Stimulated activated effector memory CD8-positive, alpha-beta T cell treated with anti-CD3 and anti-CD28 coated beads, Interleukin-12 subunit alpha, Interleukin-12 subunit beta, amount 100 ng/mL, for 72 hours (primary cell): ENCODE measurements at regions not wholly inside any gene's neighbourhood (a gene's known extent, or its start where the extent isn't known, plus 50 kb on each side); places are given as distances from the start of the nearest gene placed in this dataset.
"Not testable (repeated sequence)": the region's sequence is repeated elsewhere in the genome, so short reads cannot be mapped to it uniquely, and the experiment has no call there.

Source experiments
- ATAC-seq: fragments of 150-1000 bp; cut with Tn5 transposase; 2 replicates; pipeline ENCODE4 v1.10.0; 2021
- DNase-seq, 2 donors: peaks; one replicate each; pipeline ENCODE4 v3.0.0; 2021 to 2022; ENCODE audit warnings: low spot score in 2 of 2
- H3K27ac Mint-ChIP-seq: one replicate; pipeline ENCODE4 v1.8.0; 2022; ENCODE audit warnings: mild to moderate bottlenecking, mixed read lengths
- H3K36me3 Mint-ChIP-seq: one replicate; pipeline ENCODE4 v1.8.0; 2022; ENCODE audit warnings: mild to moderate bottlenecking, mixed read lengths
- H3K4me1 Mint-ChIP-seq: one replicate; pipeline ENCODE4 v1.8.0; 2022; ENCODE audit warnings: mixed read lengths
- H3K4me3 Mint-ChIP-seq: one replicate; pipeline ENCODE4 v1.8.0; 2022; ENCODE audit warnings: mild to moderate bottlenecking, mixed read lengths
- H3K9me3 Mint-ChIP-seq: one replicate; pipeline ENCODE4 v1.8.0; 2022; ENCODE audit warnings: mixed read lengths

DNA sequence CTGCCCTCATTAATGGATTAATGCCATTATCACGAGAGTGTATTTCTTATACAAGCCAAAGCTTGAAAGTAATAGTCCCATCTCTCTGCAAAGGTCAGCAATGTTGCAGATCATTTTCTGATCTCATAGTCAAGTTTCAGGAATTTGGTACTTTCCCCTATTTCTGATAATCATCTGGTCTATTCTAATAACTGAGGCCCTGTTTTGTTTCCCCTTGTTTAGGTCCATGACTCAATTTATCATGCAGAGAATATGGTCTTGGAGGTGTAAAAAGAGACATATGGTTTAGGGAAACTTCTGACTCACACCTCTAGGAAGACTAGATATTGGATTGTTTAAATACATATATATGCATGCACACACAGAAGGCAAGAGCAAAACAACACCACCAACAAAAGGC lies 339.3 kb upstream of the NUDT12 start:
- DNase-seq (no peak), ATAC-seq (no peak)
- H3K27ac Mint-ChIP-seq, result no peak overlapping the region
- no peak overlapping the region for H3K4me3 Mint-ChIP-seq
- H3K4me1 Mint-ChIP-seq, result no peaks in the 10 kb centered on the region
- no peaks in the 10 kb centered on the region for H3K36me3 Mint-ChIP-seq
- peaks cover 11% of the 10 kb centered on the region for H3K9me3 Mint-ChIP-seq

DNA sequence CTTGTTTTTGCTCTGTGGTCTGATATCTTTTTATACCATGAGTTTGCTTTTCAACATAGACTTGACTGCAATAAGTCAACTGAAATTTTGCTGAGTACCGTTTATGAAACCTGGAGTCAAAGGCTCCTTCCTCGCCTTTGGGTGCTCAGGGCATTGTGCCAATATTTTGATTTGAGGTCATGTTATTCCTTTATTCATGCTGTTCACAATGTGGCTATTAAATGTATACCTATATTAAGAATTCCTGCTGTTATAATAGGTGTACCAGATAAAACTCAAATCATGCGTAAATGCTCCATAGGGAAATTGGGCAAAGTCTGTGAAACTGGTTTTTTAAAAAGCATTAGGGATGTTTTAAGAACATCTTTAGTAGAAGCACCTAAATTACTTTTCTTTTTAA lies 334.0 kb upstream of the NUDT12 start:
- H3K9me3 Mint-ChIP-seq, result peaks cover 12% of the 10 kb centered on the region
- no peak overlapping the region for H3K4me3 Mint-ChIP-seq
- no peak overlapping the region for H3K27ac Mint-ChIP-seq
- H3K4me1 Mint-ChIP-seq, result no peaks in the 10 kb centered on the region
- no peaks in the 10 kb centered on the region for H3K36me3 Mint-ChIP-seq
- DNase-seq (no peak), ATAC-seq (no peak)

DNA sequence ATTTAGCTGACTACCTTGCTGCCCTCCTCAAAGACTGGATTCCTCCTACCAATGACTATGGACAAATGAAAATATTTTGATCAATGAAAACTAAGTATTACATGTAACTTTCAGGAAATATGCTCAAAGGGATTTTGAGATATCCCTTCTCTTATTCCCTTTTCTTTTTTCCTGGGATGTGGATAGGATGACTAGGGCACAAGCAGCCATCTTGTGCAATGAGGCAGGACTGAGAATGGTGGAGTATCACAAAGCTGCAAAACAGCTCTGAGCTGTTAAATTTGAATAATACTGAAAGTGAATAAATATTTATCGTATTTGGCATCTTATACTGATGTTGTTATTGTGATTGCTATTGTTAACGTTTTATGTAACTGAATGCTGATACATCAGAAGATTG lies 333.1 kb upstream of the NUDT12 start:
- no peaks in the 10 kb centered on the region for H3K4me1 Mint-ChIP-seq
- H3K9me3 Mint-ChIP-seq, result peaks cover 11% of the 10 kb centered on the region
- H3K4me3 Mint-ChIP-seq, result no peak overlapping the region
- no peak for DNase-seq
- H3K27ac Mint-ChIP-seq, result no peak overlapping the region
- H3K36me3 Mint-ChIP-seq, result no peaks in the 10 kb centered on the region
- ATAC-seq, result no peak

DNA sequence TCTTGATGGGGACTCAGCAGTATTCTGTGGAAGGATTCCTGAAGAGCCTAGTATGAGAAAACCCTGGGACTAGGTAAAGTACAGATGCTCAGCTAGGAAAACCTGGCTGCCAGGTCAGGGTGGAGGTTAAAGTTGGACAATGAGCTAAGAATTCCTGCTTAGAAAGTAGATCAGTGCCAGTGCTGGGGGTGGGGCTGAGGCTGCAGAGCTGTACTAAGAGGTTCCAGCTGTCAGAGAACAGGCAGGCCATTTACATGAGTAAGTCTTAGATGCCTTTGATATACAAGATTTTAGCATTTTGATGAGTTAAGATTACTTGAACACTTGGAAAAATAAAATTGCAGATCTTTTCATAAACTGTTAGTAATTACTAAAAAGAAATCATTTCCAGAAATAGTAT lies 332.3 kb upstream of the NUDT12 start:
- peaks cover 11% of the 10 kb centered on the region for H3K9me3 Mint-ChIP-seq
- no peaks in the 10 kb centered on the region for H3K4me1 Mint-ChIP-seq
- no peaks in the 10 kb centered on the region for H3K36me3 Mint-ChIP-seq
- H3K4me3 Mint-ChIP-seq, result no peak overlapping the region
- no peak overlapping the region for H3K27ac Mint-ChIP-seq
- ATAC-seq (no peak), DNase-seq (no peak)

DNA sequence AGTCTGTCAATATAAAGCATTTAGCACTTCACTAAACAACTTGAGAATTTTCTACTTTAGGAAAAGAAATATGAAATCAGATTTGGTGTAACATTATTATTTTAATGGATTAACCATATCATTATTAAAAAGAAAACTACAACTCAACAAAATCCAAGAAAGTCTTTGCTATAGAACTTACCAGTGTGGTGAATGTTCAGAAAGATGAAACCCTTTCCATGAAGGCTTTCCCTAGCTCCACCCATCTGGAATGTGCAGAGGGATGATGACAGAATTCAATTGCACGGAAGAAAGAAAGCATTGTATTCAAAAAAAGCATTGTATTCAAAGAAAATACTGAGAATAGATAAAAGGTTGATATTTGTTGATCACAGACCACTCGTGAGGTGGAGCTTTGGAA lies 328.6 kb upstream of the NUDT12 start:
- no peak for ATAC-seq
- H3K9me3 Mint-ChIP-seq, result peaks cover 6% of the 10 kb centered on the region
- no peaks in the 10 kb centered on the region for H3K36me3 Mint-ChIP-seq
- H3K4me3 Mint-ChIP-seq, result no peak overlapping the region
- no peak overlapping the region for H3K27ac Mint-ChIP-seq
- no peaks in the 10 kb centered on the region for H3K4me1 Mint-ChIP-seq
- no peak for DNase-seq

DNA sequence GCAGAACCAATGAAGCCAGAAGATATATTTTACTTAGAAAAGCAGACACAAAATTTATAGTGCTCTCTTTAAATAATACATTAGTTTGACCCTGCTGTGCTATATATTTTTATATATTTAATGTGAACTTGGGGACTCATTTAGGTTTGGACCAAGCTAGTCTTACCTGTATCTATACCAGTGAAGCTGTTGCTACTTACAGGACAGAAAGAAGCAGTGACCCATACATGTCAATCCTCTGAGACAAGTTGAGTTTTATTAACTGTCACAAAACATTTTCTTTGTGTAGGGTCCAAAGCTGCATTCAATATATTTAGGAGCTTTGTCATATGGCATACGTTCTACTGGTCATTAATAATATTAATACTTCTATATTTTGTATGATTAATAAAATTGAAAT lies 327.7 kb upstream of the NUDT12 start:
- Mint-ChIP-seq H3K9me3 (peaks cover 6% of the 10 kb centered on the region), H3K27ac (no peak overlapping the region), H3K4me3 (no peak overlapping the region), H3K36me3 (no peaks in the 10 kb centered on the region), H3K4me1 (no peaks in the 10 kb centered on the region)
- DNase-seq (no peak), ATAC-seq (no peak)

DNA sequence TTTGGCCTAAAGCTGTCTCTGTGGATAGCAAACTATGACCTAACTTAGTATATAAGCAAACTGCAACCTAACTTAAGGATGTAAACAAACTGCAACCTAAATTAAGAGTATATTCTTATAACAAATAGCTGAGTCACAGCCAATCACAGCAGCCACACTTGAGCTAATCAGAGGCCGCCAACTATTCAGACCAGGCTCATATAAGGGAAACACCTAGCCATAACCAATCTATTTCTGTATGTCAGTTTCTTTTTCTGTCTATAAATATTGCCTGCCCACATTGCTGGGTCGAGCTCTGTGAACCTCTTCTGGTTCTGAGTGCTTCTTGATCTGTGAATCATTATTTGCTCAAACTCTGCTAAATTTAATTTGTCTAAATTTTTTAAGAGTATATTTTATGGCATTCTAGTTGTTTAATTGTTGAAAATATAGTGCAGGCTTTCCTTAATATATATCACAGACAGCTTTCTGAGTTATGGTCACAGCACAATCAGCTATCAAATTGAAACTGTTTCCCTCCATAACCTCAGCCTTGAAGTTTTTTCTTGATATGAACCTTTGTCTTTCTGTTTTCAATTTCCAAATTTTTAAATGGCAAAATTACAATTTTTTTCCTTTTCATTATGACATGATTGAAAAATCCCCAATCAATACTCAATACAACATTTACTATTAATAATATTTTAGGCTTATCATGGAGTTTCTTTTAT lies 327.1 kb upstream of the NUDT12 start:
- Mint-ChIP-seq H3K9me3 (peaks cover 6% of the 10 kb centered on the region), H3K36me3 (no peaks in the 10 kb centered on the region), H3K4me1 (no peaks in the 10 kb centered on the region), H3K4me3 (no peak overlapping the region), H3K27ac (no peak overlapping the region)
- DNase-seq, result no peak
- no peak for ATAC-seq

DNA sequence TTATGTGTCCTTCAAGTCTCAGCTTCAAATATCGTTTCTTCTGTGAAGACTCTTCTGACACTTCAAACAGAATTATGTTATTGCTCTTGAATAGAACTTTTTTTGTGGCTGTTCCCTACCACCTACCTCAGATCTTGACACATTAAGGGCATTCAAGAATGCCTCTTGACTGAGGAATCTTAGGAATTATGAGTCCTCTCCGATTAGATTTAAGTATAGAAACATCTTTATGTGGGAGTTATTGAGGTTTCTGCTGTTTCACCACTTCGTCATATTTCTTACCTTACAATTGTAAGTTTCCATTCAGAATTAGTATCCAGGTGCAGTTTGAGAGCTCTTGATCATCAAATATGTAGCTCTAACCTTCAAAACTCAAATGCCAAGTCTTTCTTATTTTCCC lies 324.2 kb upstream of the NUDT12 start:
- Mint-ChIP-seq H3K4me1 (no peaks in the 10 kb centered on the region), H3K27ac (no peak overlapping the region), H3K9me3 (peaks cover 6% of the 10 kb centered on the region), H3K36me3 (no peaks in the 10 kb centered on the region), H3K4me3 (no peak overlapping the region)
- ATAC-seq, result no peak
- no peak for DNase-seq

DNA sequence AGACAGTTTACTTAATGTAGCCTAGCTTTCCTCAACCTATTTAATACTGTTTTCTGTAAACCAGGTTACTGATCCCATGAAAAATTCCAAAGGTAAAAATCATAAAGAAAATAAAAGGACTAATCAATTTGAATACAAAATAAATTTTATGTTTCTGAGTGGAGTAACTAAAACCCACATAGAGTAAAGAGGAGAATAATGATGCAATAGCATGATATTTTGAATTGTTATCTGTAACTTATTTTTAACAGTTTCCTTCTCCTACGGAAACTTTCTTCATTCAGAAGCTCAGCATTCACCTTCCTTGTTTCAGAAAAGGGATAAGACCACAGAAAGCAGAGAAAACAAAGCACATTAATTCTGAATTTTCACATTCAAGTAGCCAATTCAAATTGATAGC lies 320.6 kb upstream of the NUDT12 start:
- ATAC-seq (no peak), DNase-seq (no peak)
- H3K4me3 Mint-ChIP-seq, result no peak overlapping the region
- H3K9me3 Mint-ChIP-seq, result peaks cover 3% of the 10 kb centered on the region
- no peaks in the 10 kb centered on the region for H3K36me3 Mint-ChIP-seq
- H3K27ac Mint-ChIP-seq, result no peak overlapping the region
- H3K4me1 Mint-ChIP-seq, result no peaks in the 10 kb centered on the region

DNA sequence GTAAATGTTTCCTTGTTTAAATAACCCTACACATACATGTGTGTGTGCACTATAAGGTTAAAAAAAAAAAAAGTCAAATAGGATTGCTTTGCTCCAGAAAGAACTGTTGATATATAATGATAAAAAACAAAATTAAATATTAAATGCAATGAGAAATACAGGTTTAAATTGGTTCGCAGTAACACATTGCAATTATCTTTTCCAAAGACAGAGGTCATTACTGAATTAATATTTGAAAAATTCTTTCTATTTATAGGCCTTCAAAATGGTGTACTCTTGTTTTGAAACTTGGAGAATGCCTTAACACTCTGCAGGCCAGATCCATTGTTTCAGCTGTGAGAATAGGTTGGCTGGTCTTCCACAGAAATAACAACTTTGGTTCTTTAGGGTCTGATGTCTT lies 319.0 kb upstream of the NUDT12 start:
- H3K27ac Mint-ChIP-seq, result no peak overlapping the region
- H3K4me3 Mint-ChIP-seq, result no peak overlapping the region
- ATAC-seq (no peak), DNase-seq (no peak)
- H3K4me1 Mint-ChIP-seq, result no peaks in the 10 kb centered on the region
- H3K36me3 Mint-ChIP-seq, result no peaks in the 10 kb centered on the region
- H3K9me3 Mint-ChIP-seq, result peaks cover under 1% of the 10 kb centered on the region

DNA sequence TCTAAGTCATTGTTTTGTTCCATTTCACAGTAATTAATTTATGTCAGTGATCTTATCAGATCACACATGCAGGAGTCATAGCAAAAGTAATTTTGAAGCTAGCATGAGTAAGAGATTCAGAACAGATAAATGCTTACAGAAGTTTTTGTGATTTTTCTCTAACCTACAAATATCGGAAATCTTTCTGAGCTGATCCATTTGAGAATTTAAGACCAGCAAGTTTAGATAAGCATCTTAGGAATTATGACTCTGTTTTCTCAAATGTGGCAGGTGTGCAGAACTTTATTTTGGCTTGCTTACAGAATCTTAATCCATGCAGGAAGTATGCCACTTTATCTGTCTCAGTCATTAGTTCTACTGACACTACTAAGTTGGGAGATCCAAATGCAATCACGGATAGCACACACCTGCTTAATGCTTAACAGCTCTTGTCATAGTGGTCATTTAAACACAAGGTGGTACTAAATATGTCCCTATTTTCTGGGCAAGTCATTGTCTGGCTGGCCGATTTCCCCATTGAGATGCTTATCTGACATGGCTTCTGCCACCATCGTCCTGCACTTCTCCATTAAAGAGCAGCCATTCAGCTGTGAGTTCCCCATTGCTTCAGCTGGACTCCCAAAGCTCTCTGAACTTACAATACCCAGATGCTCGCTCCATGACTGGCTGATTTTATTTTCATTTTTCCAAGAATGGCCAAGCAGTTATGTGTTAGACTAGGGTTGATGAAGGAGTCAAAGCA lies 305.4 kb upstream of the NUDT12 start:
- Mint-ChIP-seq H3K4me1 (no peaks in the 10 kb centered on the region), H3K27ac (no peak overlapping the region), H3K4me3 (no peak overlapping the region), H3K9me3 (peaks cover 8% of the 10 kb centered on the region), H3K36me3 (no peaks in the 10 kb centered on the region)
- DNase-seq (no peak), ATAC-seq (no peak)

DNA sequence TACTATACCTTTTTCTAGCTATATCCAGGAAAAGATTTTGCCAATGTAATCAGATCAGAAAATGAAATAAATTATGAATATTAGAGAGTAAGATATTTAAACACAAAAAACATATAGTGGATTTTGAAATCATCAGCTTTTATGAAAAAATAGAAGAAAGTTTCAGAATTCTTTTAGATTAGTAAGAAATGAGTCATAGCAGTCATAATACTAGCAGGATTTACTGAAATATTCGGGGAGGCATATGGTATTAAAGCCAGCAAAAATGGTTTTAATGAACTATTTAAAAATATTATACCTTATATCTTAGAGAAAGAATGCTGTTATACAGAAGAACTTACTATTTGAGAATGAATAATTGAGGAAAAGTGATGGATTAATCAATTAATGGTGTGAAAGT lies 303.6 kb upstream of the NUDT12 start:
- ATAC-seq (no peak), DNase-seq (no peak)
- Mint-ChIP-seq H3K36me3 (no peaks in the 10 kb centered on the region), H3K9me3 (peaks cover 8% of the 10 kb centered on the region), H3K4me3 (no peak overlapping the region), H3K27ac (no peak overlapping the region), H3K4me1 (no peaks in the 10 kb centered on the region)

DNA sequence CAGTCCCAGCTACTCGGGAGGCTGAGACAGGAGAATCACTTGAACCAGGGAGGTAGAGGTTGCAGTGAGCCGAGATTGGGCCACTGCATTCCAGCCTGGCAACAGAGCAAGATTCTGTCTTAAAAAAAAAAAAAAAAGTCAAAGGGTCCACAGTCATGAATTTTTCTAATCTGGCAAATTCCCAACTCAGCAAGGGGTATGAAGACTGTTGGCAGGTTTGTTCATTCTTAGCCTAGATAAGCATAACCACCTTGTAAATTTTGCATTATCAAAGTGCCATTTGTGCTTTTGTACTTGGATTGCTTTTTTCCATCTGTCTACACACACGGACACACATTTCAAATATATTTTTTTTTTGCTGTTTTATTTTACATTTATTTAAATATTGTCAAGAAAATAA lies 299.8 kb upstream of the NUDT12 start:
- DNase-seq (no peak), ATAC-seq (no peak)
- Mint-ChIP-seq H3K36me3 (no peaks in the 10 kb centered on the region), H3K4me1 (no peaks in the 10 kb centered on the region), H3K9me3 (peaks cover 13% of the 10 kb centered on the region), H3K27ac (no peak overlapping the region), H3K4me3 (no peak overlapping the region)

DNA sequence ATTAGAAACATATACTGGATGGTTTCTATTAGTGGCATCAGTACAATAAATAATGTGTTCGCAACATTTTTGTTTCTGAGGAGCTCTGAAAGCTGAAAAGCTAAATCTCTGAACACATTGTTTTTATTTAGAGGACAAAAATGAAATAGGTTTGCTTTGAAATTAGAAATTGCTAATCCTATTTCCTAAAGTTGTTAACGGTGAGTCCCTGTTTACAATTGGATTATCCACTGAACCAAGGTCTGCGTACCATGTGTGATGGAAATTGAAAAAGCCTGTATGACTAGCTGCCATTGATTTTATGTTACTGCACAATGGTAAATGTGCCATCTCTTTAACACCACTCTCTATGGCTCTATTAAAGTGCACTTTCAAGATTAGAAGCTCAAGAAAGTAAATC lies 297.7 kb upstream of the NUDT12 start:
- Mint-ChIP-seq H3K4me1 (no peaks in the 10 kb centered on the region), H3K9me3 (peaks cover 21% of the 10 kb centered on the region), H3K27ac (no peak overlapping the region), H3K4me3 (no peak overlapping the region), H3K36me3 (no peaks in the 10 kb centered on the region)
- DNase-seq (no peak), ATAC-seq (no peak)

DNA sequence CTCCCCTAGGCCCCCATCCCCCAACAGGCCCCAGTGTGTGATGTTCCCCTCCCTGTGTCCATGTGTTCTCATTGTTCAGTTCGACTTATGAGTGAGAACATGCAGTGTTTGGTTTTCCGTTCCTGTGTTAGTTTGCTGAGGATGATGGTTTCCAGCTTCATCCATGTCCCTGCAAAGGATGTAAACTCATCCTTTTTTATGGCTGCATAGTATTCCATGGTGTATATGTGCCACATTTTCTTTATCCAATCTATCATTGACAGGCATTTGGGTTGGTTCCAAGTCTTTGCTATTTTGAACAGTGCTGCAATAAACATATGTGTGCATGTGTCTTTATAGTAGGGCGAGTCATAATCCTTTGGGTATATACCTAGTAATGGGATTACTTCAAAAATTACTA lies 295.8 kb upstream of the NUDT12 start:
- not testable (repeated sequence) for ATAC-seq, DNase-seq, H3K4me3 Mint-ChIP-seq, H3K36me3 Mint-ChIP-seq, H3K27ac Mint-ChIP-seq, H3K4me1 Mint-ChIP-seq
- peaks cover 17% of the 10 kb centered on the region for H3K9me3 Mint-ChIP-seq

DNA sequence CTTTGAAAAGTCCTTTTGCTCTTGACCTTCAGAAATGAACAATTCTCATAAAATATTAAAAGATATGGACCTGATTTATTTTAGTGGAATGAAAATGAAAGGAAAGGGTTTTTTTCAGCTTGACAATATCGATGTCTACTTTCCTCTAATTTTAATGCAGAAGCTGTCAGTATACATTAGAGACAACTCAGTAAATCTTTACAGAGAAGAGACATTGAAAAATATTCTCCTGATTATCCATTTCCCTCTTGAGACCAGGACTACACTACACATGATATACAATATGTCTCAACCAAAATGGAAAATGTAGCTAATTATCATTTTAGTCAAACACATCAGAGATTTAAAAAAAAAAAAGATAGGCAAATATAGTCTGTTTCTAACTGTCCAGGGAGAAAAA lies 288.5 kb upstream of the NUDT12 start:
- ATAC-seq (no peak), DNase-seq (no peak)
- H3K4me1 Mint-ChIP-seq, result no peaks in the 10 kb centered on the region
- H3K36me3 Mint-ChIP-seq, result no peaks in the 10 kb centered on the region
- H3K9me3 Mint-ChIP-seq, result peaks cover 11% of the 10 kb centered on the region
- H3K4me3 Mint-ChIP-seq, result no peak overlapping the region
- H3K27ac Mint-ChIP-seq, result no peak overlapping the region
